SK-N-SH (cell line): ENCODE measurements at regions not wholly inside any gene's neighbourhood (a gene's known extent, or its start where the extent isn't known, plus 50 kb on each side); places are given as distances from the start of the nearest gene placed in this dataset.

Source experiments
- CTCF ChIA-PET: fragments of 300-600, 350-600 bp; formaldehyde crosslinking; extraction: SDS; loops from one replicate; lab custom pipeline; 2021; lab: Yijun Ruan, JAX
- POLR2A ChIA-PET: fragments of 350-600 bp; sonication (Branson Sonifier 250); formaldehyde crosslinking; extraction: SDS; loops from one replicate; lab custom pipeline; 2020; ENCODE audit warnings: antibody characterized with exemption, inconsistent platforms; lab: Yijun Ruan, JAX
- DNase-seq: peaks from one replicate; pipeline ENCODE4 v3.0.0; 2012
- H2AFZ ChIP-seq: fragments of 200-600 bp; sonication (generic); 2 replicates; pipeline ENCODE4 v1.8.1; 2016; ENCODE audit warnings: antibody characterized with exemption, mild to moderate bottlenecking, low read depth
- H3F3A ChIP-seq: fragments of 200-600 bp; sonication (generic); replicated peaks from 2 replicates; pipeline ENCODE3; 2016; ENCODE audit warnings: antibody characterized with exemption, mild to moderate bottlenecking; ENCODE audit not compliant: insufficient read depth
- H3K27ac ChIP-seq, 2 experiments: fragments of 200-500 bp in 1 of 2; fragments of 200-600 bp in 1 of 2; sonication (Bioruptor generic) in 1 of 2; sonication (generic), shearing (Covaris generic) in 1 of 2; 2 replicates each; pipeline versions ENCODE4 v1.5.1 to v1.6.1; 2014 to 2016; ENCODE audit warnings: low read depth in 2 of 2, inconsistent platforms in 1 of 2, low read length in 1 of 2, mild to moderate bottlenecking in 1 of 2, mixed read lengths in 1 of 2
- H3K27me3 ChIP-seq: fragments of 200-600 bp; sonication (generic), shearing (Covaris generic); 2 replicates; pipeline ENCODE4 v1.6.1; 2016; ENCODE audit warnings: mixed run types; ENCODE audit not compliant: insufficient read depth
- H3K36me3 ChIP-seq, 2 experiments: fragments of 200-500 bp in 1 of 2; fragments of 200-600 bp in 1 of 2; sonication (Bioruptor generic) in 1 of 2; sonication (generic) in 1 of 2; replicated peaks in 1 of 2; 2 replicates each; pipeline versions ENCODE3 to v1.5.1; 2014 to 2016; ENCODE audit warnings: low read length in 1 of 2, mild to moderate bottlenecking in 1 of 2; ENCODE audit not compliant: insufficient read depth in 2 of 2, control insufficient read depth in 1 of 2
- H3K4me1 ChIP-seq, 2 experiments: fragments of 200-500 bp in 1 of 2; fragments of 200-600 bp in 1 of 2; sonication (Bioruptor generic) in 1 of 2; sonication (generic), shearing (Covaris generic) in 1 of 2; 2 replicates each; pipeline versions ENCODE4 v1.5.1 to v1.6.1; 2014 to 2016; ENCODE audit warnings: low read depth in 1 of 2, low read length in 1 of 2, mixed run types in 1 of 2; ENCODE audit not compliant: insufficient read depth in 2 of 2, control insufficient read depth in 1 of 2
- H3K4me2 ChIP-seq: fragments of 200-600 bp; sonication (generic), shearing (Covaris generic); 2 replicates; pipeline ENCODE4 v1.6.1; 2017; ENCODE audit warnings: mixed run types
- H3K4me3 ChIP-seq, 2 experiments: fragments of 200-500 bp in 1 of 2; fragments of 200-600 bp in 1 of 2; sonication (Bioruptor generic) in 1 of 2; sonication (generic), shearing (Covaris generic) in 1 of 2; 2 replicates each; pipeline versions ENCODE4 v1.5.1 to v1.8.1; 2014 to 2016; ENCODE audit warnings: low read depth in 2 of 2, inconsistent platforms in 1 of 2, low read length in 1 of 2, mild to moderate bottlenecking in 1 of 2, mixed read lengths in 1 of 2, moderate library complexity in 1 of 2
- H3K79me2 ChIP-seq: fragments of 200-600 bp; sonication (generic); 2 replicates; pipeline ENCODE4 v1.8.1; 2017; ENCODE audit warnings: mild to moderate bottlenecking; ENCODE audit not compliant: insufficient read depth
- H3K9ac ChIP-seq: fragments of 200-600 bp; sonication (generic); 2 replicates; pipeline ENCODE4 v1.6.1; 2017; ENCODE audit warnings: mixed run types
- H3K9me2 ChIP-seq: fragments of 200-600 bp; sonication (generic); 2 replicates; pipeline ENCODE4 v1.6.1; 2017; ENCODE audit warnings: mixed run types
- H3K9me3 ChIP-seq: fragments of 200-600 bp; sonication (generic); 2 replicates; pipeline ENCODE4 v1.6.1; 2017; ENCODE audit warnings: mixed run types, mild to moderate bottlenecking, moderate library complexity
- H4K20me1 ChIP-seq: fragments of 200-600 bp; sonication (generic); 2 replicates; pipeline ENCODE4 v1.6.1; 2017; ENCODE audit warnings: mild to moderate bottlenecking, mixed run types; ENCODE audit not compliant: insufficient read depth
- ELF1 ChIP-seq: IDR thresholded peaks from 2 replicates; pipeline ENCODE4 v1.4.0; 2012
- EZH2phosphoT487 ChIP-seq: fragments of 200-600 bp; sonication (generic); IDR thresholded peaks from 2 replicates; pipeline ENCODE4 v1.6.1; 2017; ENCODE audit warnings: low read depth, mixed run types, mild to moderate bottlenecking, antibody characterized with exemption, moderate library complexity, borderline replicate concordance
- FOXJ3 ChIP-seq: sonication (generic); formaldehyde crosslinking; IDR thresholded peaks from 2 replicates; pipeline ENCODE4 v1.5.1; 2020; ENCODE audit warnings: mild to moderate bottlenecking, missing genetic modification reagents
- FOXM1 ChIP-seq: IDR thresholded peaks from 2 replicates; pipeline ENCODE4 v1.4.0; 2012; ENCODE audit warnings: low read depth, mild to moderate bottlenecking
- GABPA ChIP-seq: IDR thresholded peaks from 2 replicates; pipeline ENCODE4 v1.4.0; 2012; ENCODE audit warnings: low read depth, mild to moderate bottlenecking
- IRF3 ChIP-seq: fragments of 150-350 bp; IDR thresholded peaks from 2 replicates; pipeline ENCODE4 v1.6.1; 2016; ENCODE audit warnings: mild to moderate bottlenecking, low read depth, low read length
- MEF2A ChIP-seq: IDR thresholded peaks from 2 replicates; pipeline ENCODE4 v1.4.0; 2012; ENCODE audit warnings: low read depth, borderline replicate concordance
- NRF1 ChIP-seq: IDR thresholded peaks from 2 replicates; pipeline ENCODE4 v1.6.1; 2012; ENCODE audit warnings: low read depth, mild to moderate bottlenecking, low read length
- PBX3 ChIP-seq: IDR thresholded peaks from 2 replicates; pipeline ENCODE4; 2012
- POLR2AphosphoS5 ChIP-seq: IDR thresholded peaks from 2 replicates; pipeline ENCODE4 v1.6.1; 2012; ENCODE audit warnings: low read depth, low read length
- SIN3A ChIP-seq: IDR thresholded peaks from 2 replicates; pipeline ENCODE4 v1.6.1; 2012; ENCODE audit warnings: low read depth, mild to moderate bottlenecking, low read length, moderate library complexity, borderline replicate concordance
- SMC3 ChIP-seq: IDR thresholded peaks from 2 replicates; pipeline ENCODE4 v1.6.1; 2012; ENCODE audit warnings: low read depth, low read length, improper control_type of control experiment
- TAF1 ChIP-seq: IDR thresholded peaks from 2 replicates; pipeline ENCODE4 v1.6.1; 2012; ENCODE audit warnings: low read depth, mild to moderate bottlenecking, low read length, moderate library complexity, borderline replicate concordance
- TEAD4 ChIP-seq: IDR thresholded peaks from 2 replicates; pipeline ENCODE4 v1.4.0; 2012; ENCODE audit warnings: mild to moderate bottlenecking, borderline replicate concordance; ENCODE audit not compliant: insufficient read depth
- USF1 ChIP-seq: IDR thresholded peaks from 2 replicates; pipeline ENCODE4 v1.4.0; 2012; ENCODE audit warnings: low read depth, borderline replicate concordance
- YY1 ChIP-seq: IDR thresholded peaks from 2 replicates; pipeline ENCODE4 v1.4.0; 2012; ENCODE audit warnings: low read depth, mild to moderate bottlenecking
- ZBTB33 ChIP-seq: IDR thresholded peaks from 2 replicates; pipeline ENCODE4 v1.4.0; 2012; ENCODE audit warnings: low read depth, borderline replicate concordance
- WGBS: methylation state at CpG from one replicate; pipeline ENCODE4 v1.1.6; 2017; ENCODE audit warnings: low lambda C conversion rate; 5-methylcytosine and 5-hydroxymethylcytosine counted together

GRCh38 chr4:23324021-23324690 is 565.7 kb downstream of the PPARGC1A start:
- Histone ChIP-seq H3K27ac (no peak overlapping the region), H3K9me2 (no peaks in the 10 kb centered on the region), H3K36me3 (no peaks in the 10 kb centered on the region), H3F3A (no peaks in the 10 kb centered on the region)
- no peak for TF ChIP-seq TAF1
- TF ChIP-seq ZBTB33 = no peak
- no peak for TF ChIP-seq FOXJ3 (CRISPR knock-in tag)
- no peak for TF ChIP-seq IRF3
- no peak for TF ChIP-seq YY1
- TF ChIP-seq POLR2AphosphoS5 = no peak
- TF ChIP-seq TEAD4 = no peak
- no peak for TF ChIP-seq SMC3
- no peak for TF ChIP-seq EZH2phosphoT487
- TF ChIP-seq PBX3 = no peak
- no peak for TF ChIP-seq NRF1
- no peak for TF ChIP-seq GABPA
- TF ChIP-seq USF1 = no peak
- TF ChIP-seq SIN3A = no peak
- TF ChIP-seq ELF1 = no peak
- no peak for TF ChIP-seq MEF2A
- TF ChIP-seq FOXM1 = no peak
- TF ChIP-seq, all 33 proteins: peak for 0
- no peaks in the 10 kb centered on the region for H3K79me2 ChIP-seq
- H3K9ac ChIP-seq = no peak overlapping the region
- no peaks in the 10 kb centered on the region for H4K20me1 ChIP-seq
- 1% methylated on average over 3 of the region's 3 CpGs for WGBS
- CTCF ChIA-PET = no interaction called here
- no peak overlapping the region for H3K4me2 ChIP-seq
- no peak overlapping the region for H2AFZ ChIP-seq
- DNase-seq = no peak
- POLR2A ChIA-PET = no interaction called here
- no peaks in the 10 kb centered on the region for H3K4me1 ChIP-seq
- no peaks in the 10 kb centered on the region for H3K9me3 ChIP-seq
- no peak overlapping the region for H3K4me3 ChIP-seq
- no peaks in the 10 kb centered on the region for H3K27me3 ChIP-seq
